Omental fat pad (tissue), 3 donors: ENCODE measurements at regions not wholly inside any gene's neighbourhood (a gene's known extent, or its start where the extent isn't known, plus 50 kb on each side); places are given as distances from the start of the nearest gene placed in this dataset.

Experiments
- ATAC-seq: fragments of 150-250 bp; one replicate; pipeline ENCODE4 v1.9.1; 2016; ENCODE audit warnings: mild to moderate bottlenecking, moderate library complexity; ENCODE audit not compliant: low FRiP score
- DNase-seq: peaks from one replicate; pipeline ENCODE4 v3.0.0-alpha.2; 2019; ENCODE audit warnings: low spot score
- TF ChIP-seq, protein P1 (sequence below), 3 donors: fragments of 450-650 bp; IDR thresholded peaks; one replicate each; pipeline ENCODE4 v1.5.1; 2016 to 2017; ENCODE audit warnings: antibody characterized with exemption in 3 of 3, mild to moderate bottlenecking in 3 of 3, moderate library complexity in 2 of 3

DNA sequence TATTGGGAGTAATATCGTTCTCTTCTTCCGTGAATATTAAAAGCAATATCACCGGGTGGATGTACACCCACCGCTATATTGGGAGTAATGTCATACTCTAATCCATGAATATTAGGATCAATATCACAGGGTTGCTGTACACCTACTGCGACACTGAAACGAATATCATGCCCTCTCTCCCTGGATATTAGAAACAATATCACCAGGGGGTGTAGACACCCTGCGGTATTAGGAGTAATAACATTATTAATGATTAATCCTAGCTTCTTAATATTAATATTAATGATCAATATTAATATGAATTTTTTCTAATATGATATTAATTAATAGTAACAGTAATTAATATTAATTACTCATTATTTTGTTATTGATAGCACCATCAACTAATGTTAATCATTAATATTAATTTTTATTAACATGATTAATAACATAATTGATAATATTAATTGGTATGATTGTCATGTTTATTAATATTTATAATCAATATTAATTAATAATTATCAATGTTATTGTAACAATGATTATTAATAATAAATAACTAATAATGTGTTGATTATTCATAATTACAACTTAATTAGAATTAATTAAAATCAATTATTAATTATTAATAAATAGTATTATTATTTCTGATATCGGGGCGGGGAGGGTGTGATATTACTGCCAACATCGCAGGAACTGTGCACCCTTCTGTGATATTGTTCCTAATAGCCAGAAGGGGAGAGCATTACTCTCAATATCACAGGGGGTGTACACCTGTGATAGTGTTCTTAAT, 121.3 kb upstream of the C1GALT1 start:
- ATAC-seq, result no peak
- DNase-seq, result no peak
- TF ChIP-seq, protein P1, sequence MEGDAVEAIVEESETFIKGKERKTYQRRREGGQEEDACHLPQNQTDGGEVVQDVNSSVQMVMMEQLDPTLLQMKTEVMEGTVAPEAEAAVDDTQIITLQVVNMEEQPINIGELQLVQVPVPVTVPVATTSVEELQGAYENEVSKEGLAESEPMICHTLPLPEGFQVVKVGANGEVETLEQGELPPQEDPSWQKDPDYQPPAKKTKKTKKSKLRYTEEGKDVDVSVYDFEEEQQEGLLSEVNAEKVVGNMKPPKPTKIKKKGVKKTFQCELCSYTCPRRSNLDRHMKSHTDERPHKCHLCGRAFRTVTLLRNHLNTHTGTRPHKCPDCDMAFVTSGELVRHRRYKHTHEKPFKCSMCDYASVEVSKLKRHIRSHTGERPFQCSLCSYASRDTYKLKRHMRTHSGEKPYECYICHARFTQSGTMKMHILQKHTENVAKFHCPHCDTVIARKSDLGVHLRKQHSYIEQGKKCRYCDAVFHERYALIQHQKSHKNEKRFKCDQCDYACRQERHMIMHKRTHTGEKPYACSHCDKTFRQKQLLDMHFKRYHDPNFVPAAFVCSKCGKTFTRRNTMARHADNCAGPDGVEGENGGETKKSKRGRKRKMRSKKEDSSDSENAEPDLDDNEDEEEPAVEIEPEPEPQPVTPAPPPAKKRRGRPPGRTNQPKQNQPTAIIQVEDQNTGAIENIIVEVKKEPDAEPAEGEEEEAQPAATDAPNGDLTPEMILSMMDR (IDR thresholded peaks at IDR 0.05), result no peak

DNA sequence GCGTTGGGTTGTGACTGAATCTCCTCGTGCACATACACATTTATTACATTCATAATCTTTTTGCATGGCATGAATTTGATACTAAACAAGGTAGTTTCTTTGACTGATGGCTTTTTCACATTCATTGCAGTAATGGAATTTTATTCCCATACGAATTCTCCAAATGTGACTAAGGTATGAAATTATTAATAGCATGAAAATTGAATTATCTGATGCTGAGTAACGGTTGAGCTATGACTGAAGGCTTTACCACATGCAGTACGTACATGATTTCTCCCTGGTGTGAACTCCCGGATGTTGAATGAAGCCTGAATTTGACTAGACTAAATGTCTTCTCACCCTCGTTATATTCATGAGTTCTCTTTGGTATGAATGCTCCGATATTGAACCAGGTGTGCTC, 104.4 kb upstream of the C1GALT1 start:
- TF ChIP-seq, protein P1 (IDR thresholded peaks at IDR 0.05), result no peak
- DNase-seq, result no peak
- no peak for ATAC-seq

DNA sequence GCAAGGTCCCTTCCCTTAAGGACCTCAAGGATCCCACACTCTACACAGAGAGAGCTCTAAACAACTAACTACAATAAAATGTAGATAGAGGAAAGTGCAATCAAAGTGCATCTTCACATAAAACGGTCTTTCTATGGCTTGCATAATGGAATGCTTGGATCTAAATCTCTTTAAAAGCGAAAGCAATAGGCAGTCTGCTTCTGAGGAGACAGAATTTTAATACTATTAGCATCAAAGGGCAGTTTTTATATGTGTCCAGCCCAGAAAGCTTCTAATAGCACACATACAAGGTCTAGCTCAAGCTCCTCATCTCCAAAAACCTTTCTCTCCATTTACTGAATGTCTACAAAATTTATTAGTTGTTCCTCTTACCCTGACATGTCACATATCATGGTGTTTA, 101.5 kb upstream of the C1GALT1 start:
- TF ChIP-seq, protein P1 (IDR thresholded peaks at IDR 0.05), result no peak
- no peak for ATAC-seq
- no peak for DNase-seq

DNA sequence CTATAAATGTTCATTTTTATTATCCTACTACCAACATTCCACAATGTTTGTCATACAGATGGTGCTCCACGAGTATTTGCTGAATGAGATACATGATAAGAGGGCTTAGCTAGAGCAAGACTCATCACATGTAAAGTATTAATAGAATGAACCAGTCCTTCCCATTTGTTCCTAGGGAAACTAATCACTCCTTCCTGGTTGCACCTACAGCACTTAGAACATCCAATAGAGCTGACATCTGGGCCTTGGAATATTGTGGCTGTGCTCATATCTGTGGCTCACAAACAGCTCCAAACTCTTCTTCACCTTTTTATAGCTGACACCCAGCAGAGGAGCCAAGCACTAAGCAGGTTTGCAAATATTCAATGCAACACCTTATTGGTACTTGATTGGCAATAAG, 91.9 kb upstream of the C1GALT1 start:
- TF ChIP-seq, protein P1 (IDR thresholded peaks at IDR 0.05), result no peak
- ATAC-seq (no peak), DNase-seq (no peak)

DNA sequence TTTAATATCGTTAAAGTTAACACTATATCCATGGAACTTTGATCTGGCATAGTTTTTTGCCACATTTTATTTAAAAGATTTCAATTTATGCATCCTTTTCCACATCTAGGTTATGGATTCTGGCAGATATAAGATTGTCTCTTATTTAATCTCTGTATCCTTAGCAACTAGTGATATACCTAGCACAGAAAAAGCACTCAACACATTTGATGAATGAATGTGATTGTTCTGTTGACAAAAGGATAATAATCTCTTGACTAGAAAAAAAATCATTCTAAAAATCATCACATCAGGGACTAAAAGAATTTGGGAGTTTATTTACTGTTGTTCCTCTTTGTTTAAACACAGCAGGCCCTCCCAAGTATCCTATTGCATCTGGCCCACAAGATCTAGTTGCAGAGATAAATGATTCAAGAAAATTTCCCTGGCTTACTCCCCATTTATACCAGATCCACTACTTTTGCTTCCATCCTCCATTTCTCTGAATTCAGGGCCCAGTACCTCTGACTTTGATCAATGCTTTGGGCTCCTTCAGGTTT, 84.0 kb upstream of the C1GALT1 start:
- DNase-seq (no peak), ATAC-seq (no peak)
- TF ChIP-seq, protein P1 (IDR thresholded peaks at IDR 0.05), result no peak

DNA sequence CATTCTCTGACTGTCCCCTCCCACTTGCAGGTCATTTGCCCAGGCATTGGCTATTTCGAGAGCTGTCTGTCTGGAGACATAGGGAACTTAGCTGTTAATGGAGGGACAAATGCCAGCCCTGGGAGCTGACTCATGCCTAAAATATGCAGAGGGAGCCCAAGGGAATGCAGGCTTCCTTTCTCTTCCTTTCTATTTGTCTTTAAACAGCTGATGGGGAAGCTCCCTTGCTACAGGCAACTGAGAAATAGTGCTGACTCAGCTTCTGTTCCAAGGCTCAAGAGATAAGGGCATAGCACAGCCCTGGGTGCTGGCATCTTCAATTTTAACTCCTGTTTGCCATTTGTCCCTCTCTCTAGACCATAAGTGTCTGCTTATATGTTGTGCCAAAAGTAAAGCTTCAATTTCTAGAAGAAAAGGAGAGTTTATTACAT, 82.7 kb upstream of the C1GALT1 start:
- TF ChIP-seq, protein P1 (IDR thresholded peaks at IDR 0.05), result no peak
- peak; percentile 44 for DNase-seq
- peak; percentile 88 for ATAC-seq

DNA sequence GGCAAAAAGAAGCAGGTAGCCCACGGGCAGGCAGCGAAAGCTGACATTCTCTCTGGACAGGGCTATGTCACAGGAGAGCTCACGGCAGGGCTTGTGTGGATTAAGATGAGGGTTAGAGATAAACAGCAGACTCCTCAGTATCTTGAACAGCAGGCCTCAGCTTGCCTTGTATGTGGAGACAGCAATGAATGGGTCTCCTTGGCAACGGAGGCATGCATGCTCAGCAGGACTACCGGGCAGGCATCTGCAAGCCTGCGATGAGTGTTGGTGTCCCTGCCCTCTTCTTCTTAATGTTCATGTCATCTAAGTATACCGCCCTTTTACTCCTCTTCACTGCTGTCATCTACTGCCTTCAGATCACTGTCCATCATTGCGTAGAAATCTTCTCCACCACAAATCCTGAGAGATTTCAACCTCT, 81.9 kb upstream of the C1GALT1 start:
- ATAC-seq, result no peak
- TF ChIP-seq, protein P1 (IDR thresholded peaks at IDR 0.05), result no peak
- no peak for DNase-seq
